HG03378 (cell line): ENCODE measurements at regions not wholly inside any gene's neighbourhood (a gene's known extent, or its start where the extent isn't known, plus 50 kb on each side); places are given as distances from the start of the nearest gene placed in this dataset.

ENCODE experiments used
- ATAC-seq: cut with Tn5 transposase; IDR thresholded peaks from one replicate; pipeline ENCODE4 v1.9.1; 2021; ENCODE audit warnings: mild to moderate bottlenecking, moderate library complexity; ENCODE audit not compliant: unreplicated experiment

DNA sequence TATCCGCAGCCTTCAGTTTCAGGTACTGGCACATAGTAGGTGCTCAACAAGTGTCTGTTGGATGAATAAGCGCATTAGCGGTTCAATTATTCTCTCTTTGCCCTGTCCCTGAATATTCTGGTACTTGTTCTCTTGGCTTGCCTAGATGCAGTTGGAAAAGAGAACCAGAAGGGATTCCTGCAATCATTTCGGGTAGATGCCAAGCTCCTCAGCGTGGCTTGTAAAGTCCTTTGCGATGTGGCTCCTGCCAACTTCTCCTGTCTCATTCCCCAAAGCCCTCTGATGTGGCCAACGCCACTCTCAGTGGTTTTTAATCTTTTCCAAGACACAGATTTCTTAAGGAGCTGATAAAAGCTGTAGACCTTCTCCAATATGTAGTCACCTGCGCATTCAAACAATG is 230.3 kb downstream of the SUDS3 start:
- ATAC-seq = no peak

DNA sequence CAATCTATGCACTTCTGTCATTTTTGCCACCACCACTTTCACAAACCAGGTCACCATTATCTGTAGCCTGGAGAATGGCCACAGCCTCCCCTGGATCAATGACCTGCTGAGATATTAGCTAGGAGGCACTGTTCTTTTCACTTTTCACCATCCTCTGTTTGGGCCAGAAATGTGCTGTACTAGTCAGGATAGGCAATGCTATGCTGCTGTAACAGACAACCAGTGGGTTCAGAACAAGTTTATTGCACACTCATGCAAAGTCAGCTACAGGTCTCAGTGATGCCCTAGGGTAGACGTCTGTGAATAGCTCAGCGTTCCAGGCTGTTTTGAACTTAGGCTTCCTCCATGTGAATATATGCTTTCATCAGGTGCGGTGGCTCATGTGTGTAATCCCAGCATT is 231.5 kb downstream of the SUDS3 start:
- ATAC-seq = no peak

DNA sequence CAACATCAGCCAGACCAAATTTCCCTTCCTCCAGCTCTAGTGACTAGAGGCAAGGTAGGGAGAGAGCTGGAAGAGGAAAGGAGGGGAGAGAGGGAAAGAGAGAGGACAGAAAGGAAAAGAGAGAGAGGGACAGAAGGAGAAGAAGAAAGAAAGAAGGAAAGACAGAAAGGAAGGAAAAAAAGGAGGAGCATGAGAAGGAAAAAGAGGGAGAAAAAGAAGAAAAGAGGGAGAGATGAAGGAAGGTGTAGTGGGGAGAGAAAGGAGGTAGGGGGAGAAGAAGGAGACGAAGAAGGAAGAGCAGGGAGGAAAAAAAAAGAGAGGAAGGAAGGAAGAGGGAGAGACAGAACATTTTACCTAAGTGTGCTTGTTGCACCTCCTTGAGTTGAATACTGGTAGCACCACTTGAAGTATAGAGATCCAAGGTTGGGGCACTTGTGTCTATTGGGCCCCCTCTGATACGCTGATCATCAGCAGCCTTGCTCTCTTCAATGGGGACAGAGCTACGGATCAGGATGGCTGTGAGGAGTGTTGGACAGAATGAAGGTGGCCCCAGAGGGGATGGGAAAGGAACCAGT is 232.5 kb downstream of the SUDS3 start:
- ATAC-seq = no peak

DNA sequence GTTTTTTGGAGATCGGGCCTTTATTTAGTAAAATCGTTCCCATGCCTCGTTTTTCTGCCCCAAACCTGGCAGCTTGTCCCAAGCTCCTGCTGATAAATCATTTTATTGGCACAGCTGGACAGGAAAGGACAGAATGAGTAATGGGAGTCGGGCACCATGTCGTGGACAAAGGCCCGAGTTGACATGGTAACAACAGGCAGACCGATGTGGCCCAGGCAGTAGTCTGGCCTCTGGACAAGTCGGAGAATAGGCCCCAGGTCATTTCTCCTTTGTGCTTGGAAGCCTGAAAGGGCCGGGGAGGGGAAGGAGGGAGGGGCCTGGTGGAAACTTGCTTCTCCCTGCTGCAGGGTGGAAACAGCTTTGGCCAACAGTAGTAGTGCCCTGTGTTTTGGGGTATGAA is 234.9 kb downstream of the SUDS3 start:
- ATAC-seq = no peak

DNA sequence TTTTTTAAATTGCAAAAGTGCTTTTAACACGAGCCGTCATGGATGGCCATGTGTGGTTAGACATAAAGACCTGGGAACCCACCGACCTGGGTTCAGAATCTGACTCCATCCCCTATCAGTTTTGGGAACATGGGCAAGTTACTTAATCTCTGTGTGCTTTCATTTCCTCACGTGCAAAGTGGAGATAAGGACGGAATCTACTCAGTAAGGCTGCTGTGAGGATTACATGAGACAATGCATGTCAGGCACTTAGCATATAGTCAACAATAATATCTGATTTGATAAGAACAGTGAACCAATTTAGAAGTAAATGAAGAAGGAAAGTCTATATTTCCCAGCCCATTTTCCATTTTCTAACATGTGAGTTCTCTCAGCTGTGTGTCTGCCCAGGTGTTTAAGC is 235.4 kb downstream of the SUDS3 start:
- ATAC-seq = no peak

DNA sequence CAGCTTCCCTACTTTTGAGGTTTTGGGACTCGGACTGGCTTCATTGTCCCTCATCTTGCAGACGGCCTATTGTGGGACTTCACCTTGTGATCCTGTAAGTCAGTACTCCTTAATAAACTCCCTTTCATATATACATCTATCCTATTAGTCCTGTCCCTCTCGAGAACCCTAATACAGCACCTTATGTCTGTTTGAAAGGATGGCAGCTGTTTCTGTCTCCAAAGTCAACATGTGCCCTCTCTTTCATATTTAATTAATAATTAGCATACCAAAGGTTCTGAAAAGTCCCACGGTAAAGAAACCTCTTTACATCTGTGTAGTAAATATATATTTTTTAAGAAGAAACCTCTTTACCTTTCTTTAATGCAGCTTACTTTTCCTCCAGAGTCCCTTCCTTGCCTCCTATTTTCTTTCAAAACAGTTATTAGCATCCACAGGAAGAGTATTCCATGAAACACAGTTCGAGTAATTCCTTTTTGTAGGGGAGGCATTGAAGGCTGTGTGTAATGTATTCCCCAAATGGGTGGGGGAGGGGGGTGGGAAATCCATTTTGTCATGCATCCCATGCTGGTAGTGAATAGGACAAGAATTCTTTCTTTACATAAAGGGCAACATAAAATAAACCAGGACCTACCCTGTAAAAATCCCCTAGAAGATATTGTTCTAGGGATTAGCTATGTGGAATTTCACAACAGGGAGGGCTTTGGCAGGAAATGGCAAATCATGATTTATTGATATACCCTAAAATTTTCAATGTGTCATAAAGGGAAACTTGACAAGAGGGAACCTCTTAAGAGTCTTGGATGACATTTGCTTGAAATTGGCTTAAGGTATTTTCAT is 241.5 kb downstream of the SUDS3 start:
- ATAC-seq = no peak

DNA sequence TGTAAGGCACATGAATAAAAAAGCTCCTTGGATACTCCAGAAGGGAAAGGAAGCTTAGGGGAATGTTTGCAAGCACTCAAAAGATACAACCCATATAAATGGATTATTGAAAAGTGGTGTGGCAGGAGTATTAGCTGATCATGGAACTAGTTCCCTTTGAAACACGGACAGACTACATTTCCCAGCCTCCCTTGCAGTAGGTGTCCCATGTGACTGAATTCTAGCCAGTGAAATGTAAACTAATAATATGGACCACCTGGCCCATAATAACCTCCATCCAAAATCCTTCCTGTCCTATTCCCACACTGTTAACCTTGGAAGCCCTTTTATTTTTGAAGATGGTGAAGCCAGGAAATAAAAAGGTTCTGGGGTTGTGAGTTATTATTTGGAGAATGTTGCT is 242.3 kb downstream of the SUDS3 start:
- no peak for ATAC-seq

DNA sequence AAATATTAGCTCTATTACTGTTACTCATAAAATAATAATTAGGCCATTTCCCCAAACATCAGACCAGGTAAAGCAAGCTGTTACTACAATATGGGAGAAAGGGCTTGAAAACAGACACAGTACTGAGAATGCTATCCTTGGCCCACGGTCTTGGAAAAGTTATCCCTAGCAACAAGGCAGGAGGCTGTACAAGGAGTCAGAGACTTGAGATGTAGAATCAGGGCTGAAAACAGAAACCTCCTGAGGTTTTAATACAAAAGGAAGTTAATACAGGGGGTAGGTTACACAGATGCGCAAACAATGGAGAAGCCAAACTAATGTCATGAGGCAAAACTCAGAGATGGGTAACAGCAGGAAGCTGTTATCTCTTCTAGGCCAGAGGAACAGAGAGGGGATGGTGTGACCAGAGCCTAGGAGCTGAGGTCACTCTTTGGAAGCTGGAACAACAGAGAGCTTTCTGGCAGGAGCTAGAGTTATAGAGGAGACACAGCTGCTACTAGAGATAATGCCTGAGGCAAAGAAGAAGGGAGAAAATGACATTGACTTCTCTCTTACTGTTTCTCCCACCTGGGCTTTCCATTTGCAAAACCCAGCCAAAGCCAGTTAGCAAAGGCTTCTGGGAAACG is 248.8 kb downstream of the SUDS3 start:
- no peak for ATAC-seq

DNA sequence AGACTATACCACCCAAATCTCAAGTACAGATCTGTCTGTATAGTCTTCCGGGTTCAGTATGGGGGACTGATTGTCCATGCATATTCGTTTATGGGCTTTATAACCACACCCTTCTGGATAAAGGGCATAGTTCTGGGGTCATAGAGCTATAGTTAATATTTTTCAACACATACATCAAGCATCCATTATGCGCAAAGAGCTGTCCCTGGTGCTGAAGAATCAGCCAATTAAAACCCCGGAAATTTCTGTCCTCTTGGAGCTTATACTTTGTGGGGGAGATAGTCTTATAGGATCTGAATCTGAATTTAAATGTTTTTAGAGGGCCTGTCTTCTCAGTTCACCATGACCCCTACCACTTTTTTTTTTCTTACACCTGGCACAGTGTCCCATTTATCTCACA is 256.7 kb downstream of the SUDS3 start:
- ATAC-seq = no peak

DNA sequence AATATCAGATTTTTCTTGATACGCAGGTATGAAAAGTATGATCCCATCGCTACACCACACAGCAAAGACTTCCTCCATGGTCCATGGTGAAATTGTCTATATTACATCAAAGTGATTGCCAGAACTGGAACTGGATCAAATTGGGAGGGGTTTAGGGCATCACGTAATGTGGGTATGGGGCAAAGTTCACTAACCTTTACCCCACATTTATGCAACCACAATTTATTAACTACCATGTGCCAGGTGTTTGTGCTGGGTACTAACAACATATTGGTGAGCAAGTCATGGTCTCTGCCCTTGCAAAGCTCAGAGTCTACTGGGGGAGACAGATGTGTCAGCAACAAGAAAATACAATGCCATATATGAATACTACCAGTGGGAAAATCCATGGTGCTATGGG is 258.9 kb downstream of the SUDS3 start:
- no peak for ATAC-seq

DNA sequence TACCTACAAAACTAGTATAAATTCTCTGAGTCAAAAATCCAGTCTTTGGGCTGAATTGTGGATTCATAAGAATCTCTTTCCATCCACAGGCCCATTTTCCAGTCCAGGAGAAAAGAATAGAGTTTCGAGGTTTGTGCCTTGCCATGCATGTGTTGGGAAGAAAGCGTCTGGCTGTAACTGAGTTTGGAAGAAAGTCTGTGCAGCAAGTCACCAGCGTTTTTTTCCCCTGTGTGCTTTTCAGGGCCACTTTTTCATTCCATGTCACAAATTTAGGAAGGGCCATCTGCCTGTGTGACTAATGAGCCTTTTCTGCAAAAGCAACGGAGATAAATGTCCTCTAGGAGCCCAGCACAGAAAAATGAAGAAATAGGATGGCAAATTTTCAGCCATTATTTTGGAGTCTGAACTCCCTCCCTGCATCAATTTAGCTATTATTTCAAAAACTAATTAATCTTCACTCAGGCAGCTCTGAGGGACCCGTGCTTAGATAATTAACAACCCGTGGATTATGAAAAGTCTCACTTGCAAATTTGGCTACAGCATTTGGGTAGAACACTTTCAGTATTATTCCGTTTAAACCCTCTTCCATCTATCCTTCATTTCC is 261.5 kb downstream of the SUDS3 start:
- ATAC-seq = no peak

DNA sequence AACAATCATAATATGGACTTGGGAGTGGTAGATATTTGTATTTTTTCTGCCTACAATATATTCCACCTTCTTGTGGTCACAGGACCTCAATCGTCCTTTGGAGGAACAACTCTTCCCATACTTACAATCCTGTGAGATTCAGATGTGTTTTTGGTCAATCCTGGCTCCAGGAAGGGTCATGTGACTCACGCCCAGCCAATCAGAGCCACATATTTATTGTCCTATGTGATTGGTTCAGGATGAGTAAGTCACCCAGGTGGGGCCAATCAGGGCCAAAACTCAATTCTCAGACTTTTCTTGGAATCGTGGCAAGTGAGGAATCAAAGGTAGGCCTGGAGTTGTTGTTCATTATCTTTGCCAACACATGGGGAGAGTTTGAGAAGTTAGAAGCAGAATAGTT is 264.9 kb downstream of the SUDS3 start:
- ATAC-seq = no peak

DNA sequence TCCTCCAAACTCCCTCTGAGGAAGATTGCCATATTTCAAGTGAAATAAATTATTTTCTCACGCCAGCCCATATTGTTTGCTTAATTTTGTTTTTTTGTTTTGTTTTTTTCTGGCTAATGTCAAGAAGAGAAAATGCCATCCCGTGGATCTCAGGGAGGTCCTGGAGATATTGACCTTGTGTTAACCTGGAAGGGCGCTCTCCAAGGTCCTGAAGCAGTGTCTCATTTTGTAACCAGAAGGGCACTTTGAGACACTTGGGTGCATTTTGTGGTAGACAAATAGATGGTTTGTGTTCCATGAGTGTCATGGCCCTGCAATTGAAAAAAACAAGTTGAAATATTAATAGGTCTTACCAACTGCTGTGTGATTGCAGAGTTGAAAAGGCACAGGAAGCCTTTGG is 268.9 kb downstream of the SUDS3 start:
- ATAC-seq = no peak

DNA sequence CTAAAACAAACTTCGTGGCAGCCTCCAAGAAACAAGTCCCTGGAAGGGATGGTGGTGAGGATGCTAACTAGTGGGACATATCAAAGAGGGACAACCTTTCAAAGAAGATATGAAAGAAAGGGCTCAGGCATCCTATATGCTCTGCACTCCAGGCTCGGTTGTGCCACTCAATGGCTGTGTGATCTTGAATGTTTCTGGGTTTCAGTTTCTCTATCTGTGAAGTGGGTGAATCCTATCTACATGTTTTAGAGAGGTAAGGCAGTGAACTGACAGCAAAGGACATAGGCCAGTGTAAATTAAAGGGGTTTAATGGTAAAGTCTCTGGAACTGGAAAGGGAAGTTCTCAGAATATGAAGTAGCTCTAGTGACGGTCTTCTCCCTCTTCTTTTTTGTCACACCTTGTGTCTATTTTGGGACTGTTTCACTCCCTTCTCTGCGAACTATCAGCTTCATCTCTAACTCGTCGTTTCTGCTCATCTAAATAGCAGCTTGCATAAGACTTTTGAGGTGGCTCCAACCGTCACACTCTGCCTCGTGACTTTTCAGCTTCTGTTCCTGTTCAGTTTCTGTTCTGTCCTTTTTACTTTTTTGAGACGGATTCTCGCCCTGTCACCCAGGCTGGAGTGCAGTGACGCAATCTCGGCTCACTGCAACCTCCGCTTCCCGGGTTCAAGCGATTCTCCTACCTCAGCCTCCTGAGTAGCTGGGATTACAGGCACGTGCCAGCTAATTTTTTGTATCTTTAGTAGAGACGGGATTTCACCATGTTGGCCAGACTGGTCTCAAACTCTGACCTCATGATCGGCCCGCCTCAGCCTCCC is 273.6 kb downstream of the SUDS3 start:
- ATAC-seq = no peak

DNA sequence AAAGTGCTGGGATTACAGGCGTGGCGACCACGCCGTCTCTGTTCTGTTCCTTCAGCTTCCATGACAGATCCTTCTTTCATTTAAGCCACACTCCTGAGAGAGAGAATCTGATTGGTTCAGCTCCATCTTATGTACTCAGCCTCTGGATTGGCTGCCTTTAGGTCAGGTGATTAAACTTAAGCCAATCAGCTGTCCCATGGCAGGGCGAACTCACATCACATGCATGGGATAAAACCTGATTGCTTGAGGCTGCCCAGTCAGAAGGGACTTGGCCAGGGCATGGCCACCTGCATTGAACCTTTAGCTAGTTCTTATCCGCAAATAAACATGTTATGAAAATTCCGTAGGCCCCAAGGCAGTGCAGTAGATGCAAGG is 274.2 kb downstream of the SUDS3 start:
- ATAC-seq = no peak

DNA sequence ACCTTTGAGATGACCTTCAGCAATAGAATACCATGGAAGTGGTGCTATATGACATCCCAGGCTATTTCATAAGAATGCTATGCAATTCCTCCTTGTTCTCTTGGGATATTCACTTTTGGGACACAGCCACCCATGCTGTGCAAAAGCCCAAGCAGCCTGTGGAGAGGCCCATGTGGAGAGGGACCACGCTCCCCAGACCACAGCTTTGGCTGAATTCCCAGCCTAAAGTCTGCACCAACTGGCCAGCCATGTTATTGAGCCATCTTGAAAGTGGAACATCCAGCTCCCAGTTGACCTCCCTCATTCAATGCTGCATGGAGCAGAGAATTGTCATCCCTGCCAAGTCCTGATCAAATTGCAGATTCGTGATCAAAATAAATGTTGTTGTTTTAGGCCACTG is 275.1 kb downstream of the SUDS3 start:
- no peak for ATAC-seq

DNA sequence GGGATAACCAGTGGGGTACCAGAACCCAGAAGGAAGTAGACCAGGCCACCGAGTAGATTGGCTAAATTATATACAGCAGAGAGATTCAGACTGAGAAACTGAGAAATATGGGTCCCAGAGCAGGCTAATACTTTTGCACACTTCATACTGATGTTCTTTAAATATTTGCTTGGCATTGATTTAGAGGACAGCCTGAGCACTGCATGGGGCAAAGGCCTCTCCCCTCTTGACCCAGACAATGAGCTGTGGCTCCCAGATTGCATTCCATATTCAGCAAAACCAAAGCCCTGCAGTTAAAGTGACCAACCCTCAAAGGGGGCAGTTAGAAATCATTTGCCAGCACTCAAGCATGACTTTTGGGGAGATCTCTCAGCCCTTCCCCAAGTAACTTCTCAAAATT is 279.2 kb downstream of the SUDS3 start:
- ATAC-seq = no peak

DNA sequence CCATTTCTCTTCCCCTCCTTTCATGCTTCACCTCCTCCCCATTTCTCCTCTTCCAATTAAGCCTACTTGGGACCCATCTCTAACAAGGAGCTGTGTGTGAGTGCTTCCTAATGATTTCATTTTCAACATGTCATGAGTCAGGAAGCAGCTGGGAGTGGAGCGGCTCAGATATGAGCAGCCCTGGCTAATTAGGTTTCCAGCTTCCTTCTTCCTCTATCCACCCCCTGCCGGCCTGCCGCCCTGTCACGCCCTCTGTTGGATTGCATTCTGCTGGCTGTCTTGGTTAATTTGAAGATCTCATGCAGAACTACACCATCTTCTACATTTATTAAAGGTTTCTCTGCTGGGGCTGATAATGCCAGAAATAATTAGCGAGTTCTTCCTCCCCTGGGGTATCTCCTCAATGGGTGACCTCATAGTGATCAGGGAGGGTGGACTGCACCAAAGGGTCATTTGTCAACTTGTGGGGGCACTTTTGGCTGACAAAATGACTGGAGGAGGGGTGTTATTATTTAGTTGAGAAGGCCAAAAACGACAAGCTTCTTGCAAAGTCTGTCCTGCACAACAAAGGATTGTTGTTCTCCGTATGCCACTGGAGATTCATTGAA is 300.9 kb upstream of the SRRM4 start:
- no peak for ATAC-seq

DNA sequence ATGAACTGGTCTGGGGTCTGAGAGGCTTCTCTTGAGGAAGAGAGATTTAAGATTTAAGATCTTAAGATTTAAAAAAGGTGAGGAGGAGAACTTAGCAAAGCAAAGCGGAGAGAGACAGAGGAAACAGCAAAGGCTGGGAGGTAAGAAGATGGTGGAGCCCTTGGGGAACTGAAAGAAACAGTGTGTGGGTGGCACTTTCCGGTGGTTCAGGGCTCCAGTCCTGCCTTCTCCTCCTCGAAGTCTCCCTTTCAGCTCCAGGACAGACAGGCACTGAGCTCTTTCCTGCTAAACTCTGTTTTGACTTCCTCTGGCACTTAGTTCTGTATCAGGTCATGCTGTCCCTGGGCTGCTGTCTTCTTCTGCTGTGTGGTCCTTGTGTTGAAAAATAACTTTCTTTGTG is 298.7 kb upstream of the SRRM4 start:
- peak; percentile 83 for ATAC-seq

DNA sequence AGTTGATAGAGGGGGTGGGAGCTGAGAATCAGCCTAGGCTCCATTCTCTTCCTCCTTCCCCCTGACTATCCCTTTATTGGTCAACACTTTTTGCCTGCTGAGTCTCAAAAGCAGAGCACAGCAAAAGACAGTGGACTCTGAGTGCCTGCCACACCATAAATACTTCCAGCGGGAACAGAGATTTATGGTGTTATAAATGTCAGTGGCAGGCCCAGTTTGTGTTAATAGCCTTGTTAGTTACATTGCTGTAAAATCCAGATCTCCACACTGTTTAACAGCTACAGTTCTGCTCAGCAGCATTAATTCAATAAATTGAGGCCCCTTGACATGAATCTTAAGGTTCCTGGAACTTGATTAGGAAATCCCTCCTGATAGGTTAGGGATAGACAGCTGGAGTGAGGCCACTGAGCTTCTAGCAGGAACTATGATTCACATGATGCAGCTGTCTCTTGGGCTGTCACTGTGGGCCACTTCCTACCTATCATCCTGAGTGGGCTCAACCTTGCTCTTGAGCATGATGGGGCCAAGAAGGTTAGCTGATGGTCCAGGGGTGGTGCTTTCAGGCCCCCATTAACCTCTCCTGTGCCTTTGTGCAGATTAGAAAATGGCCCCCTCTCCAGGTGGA is 295.2 kb upstream of the SRRM4 start:
- no peak for ATAC-seq
